SK-N-SH (cell line): ENCODE measurements at regions not wholly inside any gene's neighbourhood (a gene's known extent, or its start where the extent isn't known, plus 50 kb on each side); places are given as distances from the start of the nearest gene placed in this dataset.

ENCODE experiments used
- CTCF ChIA-PET: fragments of 300-600, 350-600 bp; formaldehyde crosslinking; extraction: SDS; loops from one replicate; lab custom pipeline; 2021; lab: Yijun Ruan, JAX
- POLR2A ChIA-PET: fragments of 350-600 bp; sonication (Branson Sonifier 250); formaldehyde crosslinking; extraction: SDS; loops from one replicate; lab custom pipeline; 2020; ENCODE audit warnings: antibody characterized with exemption, inconsistent platforms; lab: Yijun Ruan, JAX
- DNase-seq: peaks from one replicate; pipeline ENCODE4 v3.0.0; 2012
- H2AFZ ChIP-seq: fragments of 200-600 bp; sonication (generic); 2 replicates; pipeline ENCODE4 v1.8.1; 2016; ENCODE audit warnings: antibody characterized with exemption, mild to moderate bottlenecking, low read depth
- H3F3A ChIP-seq: fragments of 200-600 bp; sonication (generic); replicated peaks from 2 replicates; pipeline ENCODE3; 2016; ENCODE audit warnings: antibody characterized with exemption, mild to moderate bottlenecking; ENCODE audit not compliant: insufficient read depth
- H3K27ac ChIP-seq, 2 experiments: fragments of 200-500 bp in 1 of 2; fragments of 200-600 bp in 1 of 2; sonication (Bioruptor generic) in 1 of 2; sonication (generic), shearing (Covaris generic) in 1 of 2; 2 replicates each; pipeline versions ENCODE4 v1.5.1 to v1.6.1; 2014 to 2016; ENCODE audit warnings: low read depth in 2 of 2, inconsistent platforms in 1 of 2, low read length in 1 of 2, mild to moderate bottlenecking in 1 of 2, mixed read lengths in 1 of 2
- H3K27me3 ChIP-seq: fragments of 200-600 bp; sonication (generic), shearing (Covaris generic); 2 replicates; pipeline ENCODE4 v1.6.1; 2016; ENCODE audit warnings: mixed run types; ENCODE audit not compliant: insufficient read depth
- H3K36me3 ChIP-seq, 2 experiments: fragments of 200-500 bp in 1 of 2; fragments of 200-600 bp in 1 of 2; sonication (Bioruptor generic) in 1 of 2; sonication (generic) in 1 of 2; replicated peaks in 1 of 2; 2 replicates each; pipeline versions ENCODE3 to v1.5.1; 2014 to 2016; ENCODE audit warnings: low read length in 1 of 2, mild to moderate bottlenecking in 1 of 2; ENCODE audit not compliant: insufficient read depth in 2 of 2, control insufficient read depth in 1 of 2
- H3K4me1 ChIP-seq, 2 experiments: fragments of 200-500 bp in 1 of 2; fragments of 200-600 bp in 1 of 2; sonication (Bioruptor generic) in 1 of 2; sonication (generic), shearing (Covaris generic) in 1 of 2; 2 replicates each; pipeline versions ENCODE4 v1.5.1 to v1.6.1; 2014 to 2016; ENCODE audit warnings: low read depth in 1 of 2, low read length in 1 of 2, mixed run types in 1 of 2; ENCODE audit not compliant: insufficient read depth in 2 of 2, control insufficient read depth in 1 of 2
- H3K4me2 ChIP-seq: fragments of 200-600 bp; sonication (generic), shearing (Covaris generic); 2 replicates; pipeline ENCODE4 v1.6.1; 2017; ENCODE audit warnings: mixed run types
- H3K4me3 ChIP-seq, 2 experiments: fragments of 200-500 bp in 1 of 2; fragments of 200-600 bp in 1 of 2; sonication (Bioruptor generic) in 1 of 2; sonication (generic), shearing (Covaris generic) in 1 of 2; 2 replicates each; pipeline versions ENCODE4 v1.5.1 to v1.8.1; 2014 to 2016; ENCODE audit warnings: low read depth in 2 of 2, inconsistent platforms in 1 of 2, low read length in 1 of 2, mild to moderate bottlenecking in 1 of 2, mixed read lengths in 1 of 2, moderate library complexity in 1 of 2
- H3K79me2 ChIP-seq: fragments of 200-600 bp; sonication (generic); 2 replicates; pipeline ENCODE4 v1.8.1; 2017; ENCODE audit warnings: mild to moderate bottlenecking; ENCODE audit not compliant: insufficient read depth
- H3K9ac ChIP-seq: fragments of 200-600 bp; sonication (generic); 2 replicates; pipeline ENCODE4 v1.6.1; 2017; ENCODE audit warnings: mixed run types
- H3K9me2 ChIP-seq: fragments of 200-600 bp; sonication (generic); 2 replicates; pipeline ENCODE4 v1.6.1; 2017; ENCODE audit warnings: mixed run types
- H3K9me3 ChIP-seq: fragments of 200-600 bp; sonication (generic); 2 replicates; pipeline ENCODE4 v1.6.1; 2017; ENCODE audit warnings: mixed run types, mild to moderate bottlenecking, moderate library complexity
- H4K20me1 ChIP-seq: fragments of 200-600 bp; sonication (generic); 2 replicates; pipeline ENCODE4 v1.6.1; 2017; ENCODE audit warnings: mild to moderate bottlenecking, mixed run types; ENCODE audit not compliant: insufficient read depth
- EZH2phosphoT487 ChIP-seq: fragments of 200-600 bp; sonication (generic); IDR thresholded peaks from 2 replicates; pipeline ENCODE4 v1.6.1; 2017; ENCODE audit warnings: low read depth, mixed run types, mild to moderate bottlenecking, antibody characterized with exemption, moderate library complexity, borderline replicate concordance
- FOXM1 ChIP-seq: IDR thresholded peaks from 2 replicates; pipeline ENCODE4 v1.4.0; 2012; ENCODE audit warnings: low read depth, mild to moderate bottlenecking
- GATA2 ChIP-seq: sonication (generic); formaldehyde crosslinking; IDR thresholded peaks from 2 replicates; pipeline ENCODE4 v1.5.0; 2020; ENCODE audit warnings: mild to moderate bottlenecking, missing genetic modification reagents
- JUND ChIP-seq: IDR thresholded peaks from 2 replicates; pipeline ENCODE4 v1.4.0; 2012
- NFIC ChIP-seq: IDR thresholded peaks from 2 replicates; pipeline ENCODE4 v1.4.0; 2012; ENCODE audit warnings: borderline replicate concordance
- NRF1 ChIP-seq: IDR thresholded peaks from 2 replicates; pipeline ENCODE4 v1.6.1; 2012; ENCODE audit warnings: low read depth, mild to moderate bottlenecking, low read length
- RFX5 ChIP-seq: IDR thresholded peaks from 2 replicates; pipeline ENCODE4 v1.6.1; 2012; ENCODE audit warnings: mild to moderate bottlenecking, improper control_type of control experiment, low read length
- RXRA ChIP-seq: IDR thresholded peaks from 2 replicates; pipeline ENCODE4 v1.4.0; 2012; ENCODE audit warnings: low read depth, mild to moderate bottlenecking, borderline replicate concordance
- TAF1 ChIP-seq: IDR thresholded peaks from 2 replicates; pipeline ENCODE4 v1.6.1; 2012; ENCODE audit warnings: low read depth, mild to moderate bottlenecking, low read length, moderate library complexity, borderline replicate concordance
- TCF12 ChIP-seq: IDR thresholded peaks from 2 replicates; pipeline ENCODE4 v1.4.0; 2012
- TEAD4 ChIP-seq: IDR thresholded peaks from 2 replicates; pipeline ENCODE4 v1.4.0; 2012; ENCODE audit warnings: mild to moderate bottlenecking, borderline replicate concordance; ENCODE audit not compliant: insufficient read depth
- WGBS: methylation state at CpG from one replicate; pipeline ENCODE4 v1.1.6; 2017; ENCODE audit warnings: low lambda C conversion rate; 5-methylcytosine and 5-hydroxymethylcytosine counted together
- TF ChIP-seq, protein P1 (sequence below): IDR thresholded peaks from 2 replicates; pipeline ENCODE4 v1.4.0; 2012; ENCODE audit warnings: low read depth, borderline replicate concordance
- TF ChIP-seq, protein P2 (sequence below): IDR thresholded peaks from 2 replicates; pipeline ENCODE4 v1.6.1; 2012; ENCODE audit warnings: mild to moderate bottlenecking, low read depth, low read length, moderate library complexity
- TF ChIP-seq, protein P3 (sequence below): IDR thresholded peaks from 2 replicates; pipeline ENCODE4 v1.4.0; 2012; ENCODE audit warnings: low read depth
- TF ChIP-seq, protein P4 (sequence below): fragments of 150-350 bp; IDR thresholded peaks from 2 replicates; pipeline ENCODE4 v1.6.1; 2016; ENCODE audit warnings: mild to moderate bottlenecking, low read depth, low read length

DNA sequence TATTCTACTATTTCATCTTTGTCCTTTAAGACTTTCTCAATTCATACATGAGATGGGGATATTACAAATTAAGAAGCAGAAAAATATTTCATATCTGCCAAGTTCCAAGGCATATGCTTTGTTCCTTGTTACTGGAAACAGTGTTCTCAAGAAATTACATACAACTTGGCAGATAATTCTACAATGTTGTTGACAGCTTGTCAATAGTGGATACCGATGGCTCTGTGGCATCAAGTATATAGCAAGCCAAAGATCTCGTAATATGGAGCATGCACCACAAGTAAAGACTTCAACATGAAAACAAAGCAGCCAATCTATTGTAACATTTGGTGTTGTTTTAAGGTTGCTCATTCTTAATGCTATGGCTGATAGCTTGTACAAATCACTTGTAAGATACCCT is 598.2 kb upstream of the KLHL29 start:
- Histone ChIP-seq H3K9me2 (no peaks in the 10 kb centered on the region), H3K4me3 (no peak overlapping the region), H3K27ac (no peak overlapping the region), H4K20me1 (no peaks in the 10 kb centered on the region), H2AFZ (no peak overlapping the region), H3K36me3 (no peaks in the 10 kb centered on the region), H3K27me3 (no peaks in the 10 kb centered on the region), H3K9ac (no peak overlapping the region)
- TF ChIP-seq FOXM1 (no peak), EZH2phosphoT487 (no peak), TEAD4 (no peak), NRF1 (no peak), JUND (no peak), RFX5 (no peak), TAF1 (no peak), NFIC (no peak), TCF12 (no peak), RXRA (no peak), GATA2 (CRISPR knock-in tag) (no peak)
- TF ChIP-seq, protein P1, sequence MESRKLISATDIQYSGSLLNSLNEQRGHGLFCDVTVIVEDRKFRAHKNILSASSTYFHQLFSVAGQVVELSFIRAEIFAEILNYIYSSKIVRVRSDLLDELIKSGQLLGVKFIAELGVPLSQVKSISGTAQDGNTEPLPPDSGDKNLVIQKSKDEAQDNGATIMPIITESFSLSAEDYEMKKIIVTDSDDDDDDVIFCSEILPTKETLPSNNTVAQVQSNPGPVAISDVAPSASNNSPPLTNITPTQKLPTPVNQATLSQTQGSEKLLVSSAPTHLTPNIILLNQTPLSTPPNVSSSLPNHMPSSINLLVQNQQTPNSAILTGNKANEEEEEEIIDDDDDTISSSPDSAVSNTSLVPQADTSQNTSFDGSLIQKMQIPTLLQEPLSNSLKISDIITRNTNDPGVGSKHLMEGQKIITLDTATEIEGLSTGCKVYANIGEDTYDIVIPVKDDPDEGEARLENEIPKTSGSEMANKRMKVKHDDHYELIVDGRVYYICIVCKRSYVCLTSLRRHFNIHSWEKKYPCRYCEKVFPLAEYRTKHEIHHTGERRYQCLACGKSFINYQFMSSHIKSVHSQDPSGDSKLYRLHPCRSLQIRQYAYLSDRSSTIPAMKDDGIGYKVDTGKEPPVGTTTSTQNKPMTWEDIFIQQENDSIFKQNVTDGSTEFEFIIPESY = no peak
- TF ChIP-seq, protein P2, sequence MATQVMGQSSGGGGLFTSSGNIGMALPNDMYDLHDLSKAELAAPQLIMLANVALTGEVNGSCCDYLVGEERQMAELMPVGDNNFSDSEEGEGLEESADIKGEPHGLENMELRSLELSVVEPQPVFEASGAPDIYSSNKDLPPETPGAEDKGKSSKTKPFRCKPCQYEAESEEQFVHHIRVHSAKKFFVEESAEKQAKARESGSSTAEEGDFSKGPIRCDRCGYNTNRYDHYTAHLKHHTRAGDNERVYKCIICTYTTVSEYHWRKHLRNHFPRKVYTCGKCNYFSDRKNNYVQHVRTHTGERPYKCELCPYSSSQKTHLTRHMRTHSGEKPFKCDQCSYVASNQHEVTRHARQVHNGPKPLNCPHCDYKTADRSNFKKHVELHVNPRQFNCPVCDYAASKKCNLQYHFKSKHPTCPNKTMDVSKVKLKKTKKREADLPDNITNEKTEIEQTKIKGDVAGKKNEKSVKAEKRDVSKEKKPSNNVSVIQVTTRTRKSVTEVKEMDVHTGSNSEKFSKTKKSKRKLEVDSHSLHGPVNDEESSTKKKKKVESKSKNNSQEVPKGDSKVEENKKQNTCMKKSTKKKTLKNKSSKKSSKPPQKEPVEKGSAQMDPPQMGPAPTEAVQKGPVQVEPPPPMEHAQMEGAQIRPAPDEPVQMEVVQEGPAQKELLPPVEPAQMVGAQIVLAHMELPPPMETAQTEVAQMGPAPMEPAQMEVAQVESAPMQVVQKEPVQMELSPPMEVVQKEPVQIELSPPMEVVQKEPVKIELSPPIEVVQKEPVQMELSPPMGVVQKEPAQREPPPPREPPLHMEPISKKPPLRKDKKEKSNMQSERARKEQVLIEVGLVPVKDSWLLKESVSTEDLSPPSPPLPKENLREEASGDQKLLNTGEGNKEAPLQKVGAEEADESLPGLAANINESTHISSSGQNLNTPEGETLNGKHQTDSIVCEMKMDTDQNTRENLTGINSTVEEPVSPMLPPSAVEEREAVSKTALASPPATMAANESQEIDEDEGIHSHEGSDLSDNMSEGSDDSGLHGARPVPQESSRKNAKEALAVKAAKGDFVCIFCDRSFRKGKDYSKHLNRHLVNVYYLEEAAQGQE = no peak
- TF ChIP-seq, protein P3, sequence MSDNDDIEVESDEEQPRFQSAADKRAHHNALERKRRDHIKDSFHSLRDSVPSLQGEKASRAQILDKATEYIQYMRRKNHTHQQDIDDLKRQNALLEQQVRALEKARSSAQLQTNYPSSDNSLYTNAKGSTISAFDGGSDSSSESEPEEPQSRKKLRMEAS = no peak
- TF ChIP-seq, protein P4, sequence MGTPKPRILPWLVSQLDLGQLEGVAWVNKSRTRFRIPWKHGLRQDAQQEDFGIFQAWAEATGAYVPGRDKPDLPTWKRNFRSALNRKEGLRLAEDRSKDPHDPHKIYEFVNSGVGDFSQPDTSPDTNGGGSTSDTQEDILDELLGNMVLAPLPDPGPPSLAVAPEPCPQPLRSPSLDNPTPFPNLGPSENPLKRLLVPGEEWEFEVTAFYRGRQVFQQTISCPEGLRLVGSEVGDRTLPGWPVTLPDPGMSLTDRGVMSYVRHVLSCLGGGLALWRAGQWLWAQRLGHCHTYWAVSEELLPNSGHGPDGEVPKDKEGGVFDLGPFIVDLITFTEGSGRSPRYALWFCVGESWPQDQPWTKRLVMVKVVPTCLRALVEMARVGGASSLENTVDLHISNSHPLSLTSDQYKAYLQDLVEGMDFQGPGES = no peak
- TF ChIP-seq, all 33 proteins: peak for 0
- Histone ChIP-seq H3F3A (no peaks in the 10 kb centered on the region), H3K4me2 (no peak overlapping the region), H3K9me3 (no peaks in the 10 kb centered on the region), H3K79me2 (no peaks in the 10 kb centered on the region), H3K4me1 (no peaks in the 10 kb centered on the region)
- ChIA-PET POLR2A (no interaction called here), CTCF (no interaction called here)
- no peak for DNase-seq
- 27% methylated on average over 2 of the region's 2 CpGs for WGBS
